ENCODE measurements at regions not wholly inside any gene's neighbourhood (a gene's known extent, or its start where the extent isn't known, plus 50 kb on each side); places are given as distances from the start of the nearest gene placed in this dataset.

GRCh38 chr1:234961456-234962339 is 166.9 kb downstream of the TOMM20 start:
- Mint-ChIP-seq H3K4me3 (ENCODE audit: unreplicated experiment) (peak overlapping the region; percentile 65), H3K27me3 (ENCODE audit: unreplicated experiment) (no peaks in the 10 kb centered on the region), H3K36me3 (ENCODE audit: unreplicated experiment) (no peaks in the 10 kb centered on the region), H3K27ac (ENCODE audit: unreplicated experiment) (peak overlapping the region; percentile 96), H3K4me1 (ENCODE audit: unreplicated experiment) (peaks cover 85% of the 10 kb centered on the region), H3K9me3 (ENCODE audit: unreplicated experiment) (no peaks in the 10 kb centered on the region)
- TF ChIP-seq, protein P1, sequence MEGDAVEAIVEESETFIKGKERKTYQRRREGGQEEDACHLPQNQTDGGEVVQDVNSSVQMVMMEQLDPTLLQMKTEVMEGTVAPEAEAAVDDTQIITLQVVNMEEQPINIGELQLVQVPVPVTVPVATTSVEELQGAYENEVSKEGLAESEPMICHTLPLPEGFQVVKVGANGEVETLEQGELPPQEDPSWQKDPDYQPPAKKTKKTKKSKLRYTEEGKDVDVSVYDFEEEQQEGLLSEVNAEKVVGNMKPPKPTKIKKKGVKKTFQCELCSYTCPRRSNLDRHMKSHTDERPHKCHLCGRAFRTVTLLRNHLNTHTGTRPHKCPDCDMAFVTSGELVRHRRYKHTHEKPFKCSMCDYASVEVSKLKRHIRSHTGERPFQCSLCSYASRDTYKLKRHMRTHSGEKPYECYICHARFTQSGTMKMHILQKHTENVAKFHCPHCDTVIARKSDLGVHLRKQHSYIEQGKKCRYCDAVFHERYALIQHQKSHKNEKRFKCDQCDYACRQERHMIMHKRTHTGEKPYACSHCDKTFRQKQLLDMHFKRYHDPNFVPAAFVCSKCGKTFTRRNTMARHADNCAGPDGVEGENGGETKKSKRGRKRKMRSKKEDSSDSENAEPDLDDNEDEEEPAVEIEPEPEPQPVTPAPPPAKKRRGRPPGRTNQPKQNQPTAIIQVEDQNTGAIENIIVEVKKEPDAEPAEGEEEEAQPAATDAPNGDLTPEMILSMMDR (IDR thresholded peaks at IDR 0.05), result no peak
- DNase-seq (ENCODE audit: extremely low spot score, unreplicated experiment), result no peak

GRCh38 chr1:234960722-234961455 is 167.7 kb downstream of the TOMM20 start:
- peak overlapping the region; percentile 96 for H3K27ac Mint-ChIP-seq (ENCODE audit: unreplicated experiment)
- no peak for DNase-seq (ENCODE audit: extremely low spot score, unreplicated experiment)
- TF ChIP-seq, protein P1 (IDR thresholded peaks at IDR 0.05), result no peak
- H3K4me1 Mint-ChIP-seq (ENCODE audit: unreplicated experiment), result peaks cover 87% of the 10 kb centered on the region
- peak overlapping the region; percentile 41 for H3K4me3 Mint-ChIP-seq (ENCODE audit: unreplicated experiment)
- no peaks in the 10 kb centered on the region for H3K36me3 Mint-ChIP-seq (ENCODE audit: unreplicated experiment)
- H3K27me3 Mint-ChIP-seq (ENCODE audit: unreplicated experiment), result no peaks in the 10 kb centered on the region
- H3K9me3 Mint-ChIP-seq (ENCODE audit: unreplicated experiment), result no peaks in the 10 kb centered on the region

- Mint-ChIP-seq H3K4me3 (ENCODE audit: unreplicated experiment) (no peak overlapping the region), H3K27ac (ENCODE audit: unreplicated experiment) (peak overlapping the region; percentile 96), H3K9me3 (ENCODE audit: unreplicated experiment) (no peaks in the 10 kb centered on the region), H3K4me1 (ENCODE audit: unreplicated experiment) (peaks cover 91% of the 10 kb centered on the region), H3K36me3 (ENCODE audit: unreplicated experiment) (no peaks in the 10 kb centered on the region), H3K27me3 (ENCODE audit: unreplicated experiment) (no peaks in the 10 kb centered on the region)
- TF ChIP-seq, protein P1 (IDR thresholded peaks at IDR 0.05), result no peak
- DNase-seq (ENCODE audit: extremely low spot score, unreplicated experiment), result no peak
Observed at GRCh38 chr1:234958706-234959657, 169.7 kb downstream of the TOMM20 start.

- no peaks in the 10 kb centered on the region for H3K9me3 Mint-ChIP-seq (ENCODE audit: unreplicated experiment)
- H3K4me1 Mint-ChIP-seq (ENCODE audit: unreplicated experiment), result peaks cover 83% of the 10 kb centered on the region
- H3K27ac Mint-ChIP-seq (ENCODE audit: unreplicated experiment), result peak overlapping the region; percentile 87
- no peaks in the 10 kb centered on the region for H3K36me3 Mint-ChIP-seq (ENCODE audit: unreplicated experiment)
- DNase-seq (ENCODE audit: extremely low spot score, unreplicated experiment), result no peak
- TF ChIP-seq, protein P1 (IDR thresholded peaks at IDR 0.05), result no peak
- no peaks in the 10 kb centered on the region for H3K27me3 Mint-ChIP-seq (ENCODE audit: unreplicated experiment)
- no peak overlapping the region for H3K4me3 Mint-ChIP-seq (ENCODE audit: unreplicated experiment)
Observed at GRCh38 chr1:234958066-234958705, 170.5 kb downstream of the TOMM20 start.

Measured in osteocyte (in vitro differentiated cells).